Parathyroid adenoma (tissue), 2 donors: ENCODE measurements at regions not wholly inside any gene's neighbourhood (a gene's known extent, or its start where the extent isn't known, plus 50 kb on each side); places are given as distances from the start of the nearest gene placed in this dataset.

Experiments
- H2AFZ ChIP-seq: fragments of 300-600 bp; sonication (generic); one replicate; pipeline ENCODE4 v1.7.0; 2017; ENCODE audit warnings: antibody characterized with exemption, mild to moderate bottlenecking
- H3K27ac ChIP-seq: fragments of 300-600 bp; sonication (generic); one replicate; pipeline ENCODE4 v1.7.0; 2017
- H3K27me3 ChIP-seq: fragments of 300-600 bp; sonication (generic); one replicate; pipeline ENCODE4 v1.7.0; 2017; ENCODE audit warnings: low read length; ENCODE audit not compliant: control insufficient read depth, insufficient read depth
- H3K36me3 ChIP-seq: fragments of 300-600 bp; sonication (generic); one replicate; pipeline ENCODE4 v1.7.0; 2017; ENCODE audit warnings: low read length; ENCODE audit not compliant: control insufficient read depth, insufficient read depth
- H3K4me1 ChIP-seq: fragments of 300-600 bp; sonication (generic); one replicate; pipeline ENCODE4 v1.7.0; 2017; ENCODE audit warnings: control low read depth
- H3K4me2 ChIP-seq: fragments of 300-600 bp; sonication (generic); one replicate; pipeline ENCODE4 v1.7.0; 2017; ENCODE audit warnings: low read length
- H3K4me3 ChIP-seq: fragments of 300-600 bp; sonication (generic); one replicate; pipeline ENCODE4 v1.7.0; 2017; ENCODE audit warnings: low read depth, low read length
- H3K79me2 ChIP-seq: fragments of 300-600 bp; sonication (generic); one replicate; pipeline ENCODE4 v1.7.0; 2017; ENCODE audit warnings: control low read depth
- H3K9ac ChIP-seq: fragments of 300-600 bp; sonication (generic); one replicate; pipeline ENCODE4 v1.7.0; 2017; ENCODE audit warnings: mild to moderate bottlenecking
- H3K9me3 ChIP-seq: fragments of 300-600 bp; sonication (generic); one replicate; pipeline ENCODE4 v1.7.0; 2017; ENCODE audit warnings: low read length; ENCODE audit not compliant: control insufficient read depth
- TF ChIP-seq, protein P1 (sequence below): fragments of 300-600 bp; sonication (generic); IDR thresholded peaks from one replicate; pipeline ENCODE4 v1.7.0; 2017; ENCODE audit warnings: antibody characterized with exemption, mild to moderate bottlenecking
- donor health status: primary hyperparathyroidism.

- no peaks in the 10 kb centered on the region for H3K79me2 ChIP-seq
- H3K9me3 ChIP-seq, result no peaks in the 10 kb centered on the region
- no peaks in the 10 kb centered on the region for H3K4me1 ChIP-seq
- H3K27me3 ChIP-seq, result no peaks in the 10 kb centered on the region
- no peak overlapping the region for H2AFZ ChIP-seq
- TF ChIP-seq, protein P1, sequence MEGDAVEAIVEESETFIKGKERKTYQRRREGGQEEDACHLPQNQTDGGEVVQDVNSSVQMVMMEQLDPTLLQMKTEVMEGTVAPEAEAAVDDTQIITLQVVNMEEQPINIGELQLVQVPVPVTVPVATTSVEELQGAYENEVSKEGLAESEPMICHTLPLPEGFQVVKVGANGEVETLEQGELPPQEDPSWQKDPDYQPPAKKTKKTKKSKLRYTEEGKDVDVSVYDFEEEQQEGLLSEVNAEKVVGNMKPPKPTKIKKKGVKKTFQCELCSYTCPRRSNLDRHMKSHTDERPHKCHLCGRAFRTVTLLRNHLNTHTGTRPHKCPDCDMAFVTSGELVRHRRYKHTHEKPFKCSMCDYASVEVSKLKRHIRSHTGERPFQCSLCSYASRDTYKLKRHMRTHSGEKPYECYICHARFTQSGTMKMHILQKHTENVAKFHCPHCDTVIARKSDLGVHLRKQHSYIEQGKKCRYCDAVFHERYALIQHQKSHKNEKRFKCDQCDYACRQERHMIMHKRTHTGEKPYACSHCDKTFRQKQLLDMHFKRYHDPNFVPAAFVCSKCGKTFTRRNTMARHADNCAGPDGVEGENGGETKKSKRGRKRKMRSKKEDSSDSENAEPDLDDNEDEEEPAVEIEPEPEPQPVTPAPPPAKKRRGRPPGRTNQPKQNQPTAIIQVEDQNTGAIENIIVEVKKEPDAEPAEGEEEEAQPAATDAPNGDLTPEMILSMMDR, result no peak
- H3K9ac ChIP-seq, result no peak overlapping the region
- no peak overlapping the region for H3K4me3 ChIP-seq
- no peaks in the 10 kb centered on the region for H3K36me3 ChIP-seq
- H3K4me2 ChIP-seq, result no peak overlapping the region
- H3K27ac ChIP-seq, result no peak overlapping the region
These were observed 149.1 kb upstream of the CALCR start for GRCh38 chr7:93723424-93724124.

DNA sequence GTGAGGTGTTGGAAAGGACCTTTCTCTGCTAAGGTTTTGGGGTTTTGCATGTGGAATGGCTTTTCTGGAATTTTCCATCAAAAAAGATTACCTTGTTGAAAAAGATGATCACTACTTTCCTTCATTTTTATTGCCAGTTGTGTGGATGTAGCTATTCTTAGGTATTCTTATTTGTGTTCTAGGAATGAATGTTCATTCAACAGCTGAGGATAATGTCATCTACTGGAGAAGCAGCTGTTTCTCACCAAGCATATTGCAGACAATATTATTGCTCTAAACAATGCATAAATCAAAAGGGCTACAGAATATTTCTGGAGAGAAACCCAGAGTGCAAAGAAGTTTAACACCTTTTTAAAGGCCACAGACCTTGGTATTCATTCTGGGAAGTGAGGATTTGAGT lies 145.6 kb upstream of the CALCR start:
- H2AFZ ChIP-seq, result no peak overlapping the region
- H3K9ac ChIP-seq, result no peak overlapping the region
- no peaks in the 10 kb centered on the region for H3K36me3 ChIP-seq
- H3K27ac ChIP-seq, result no peak overlapping the region
- no peaks in the 10 kb centered on the region for H3K4me1 ChIP-seq
- TF ChIP-seq, protein P1, result no peak
- H3K4me2 ChIP-seq, result no peak overlapping the region
- H3K4me3 ChIP-seq, result no peak overlapping the region
- H3K9me3 ChIP-seq, result no peaks in the 10 kb centered on the region
- no peaks in the 10 kb centered on the region for H3K79me2 ChIP-seq
- H3K27me3 ChIP-seq, result no peaks in the 10 kb centered on the region

GRCh38 chr7:93719546-93719945 lies 145.0 kb upstream of the CALCR start:
- TF ChIP-seq, protein P1, result no peak
- H2AFZ ChIP-seq, result no peak overlapping the region
- H3K27me3 ChIP-seq, result no peaks in the 10 kb centered on the region
- H3K79me2 ChIP-seq, result no peaks in the 10 kb centered on the region
- no peak overlapping the region for H3K4me2 ChIP-seq
- H3K9me3 ChIP-seq, result no peaks in the 10 kb centered on the region
- H3K9ac ChIP-seq, result no peak overlapping the region
- H3K36me3 ChIP-seq, result no peaks in the 10 kb centered on the region
- no peak overlapping the region for H3K4me3 ChIP-seq
- no peak overlapping the region for H3K27ac ChIP-seq
- no peaks in the 10 kb centered on the region for H3K4me1 ChIP-seq

GRCh38 chr7:93717217-93717900 lies 142.8 kb upstream of the CALCR start:
- Histone ChIP-seq H3K27me3 (peaks cover 3% of the 10 kb centered on the region), H3K4me2 (no peak overlapping the region), H3K27ac (no peak overlapping the region), H3K79me2 (no peaks in the 10 kb centered on the region), H3K9ac (no peak overlapping the region), H3K4me1 (no peaks in the 10 kb centered on the region), H3K9me3 (no peaks in the 10 kb centered on the region), H3K36me3 (no peaks in the 10 kb centered on the region), H2AFZ (no peak overlapping the region), H3K4me3 (no peak overlapping the region)
- TF ChIP-seq, protein P1, result no peak
